ENCODE measurements at regions not wholly inside any gene's neighbourhood (a gene's known extent, or its start where the extent isn't known, plus 50 kb on each side); places are given as distances from the start of the nearest gene placed in this dataset.

- DNase-seq (ENCODE audit: low read depth, low spot score) (no peak), FAIRE-seq (no peak)
- H3K27ac ChIP-seq (ENCODE audit: control insufficient read depth, insufficient read depth, low read length), result no peak overlapping the region
- H3K27me3 ChIP-seq (ENCODE audit: control insufficient read depth, extremely low read depth, insufficient read depth, low read length), result no peaks in the 10 kb centered on the region
- H4K20me1 ChIP-seq (ENCODE audit: control insufficient read depth, extremely low read depth, insufficient read depth, low read length), result no peaks in the 10 kb centered on the region
- no peak overlapping the region for H3K4me2 ChIP-seq (ENCODE audit: control insufficient read depth, extremely low read depth, insufficient read depth, low read depth, low read length)
- no peaks in the 10 kb centered on the region for H3K9me3 ChIP-seq (ENCODE audit: control insufficient read depth, low read depth, low read length)
- H3K79me2 ChIP-seq (ENCODE audit: control insufficient read depth, insufficient read depth, low read length), result no peaks in the 10 kb centered on the region
- H2AFZ ChIP-seq (ENCODE audit: control insufficient read depth, low read length), result no peak overlapping the region
- TF ChIP-seq EZH2 (IDR thresholded peaks at IDR 0.05; ENCODE audit: low read length), result no peak
- no peak for TF ChIP-seq CTCF (optimal IDR thresholded peaks at IDR 0.05 in 1 of 3, IDR thresholded peaks at IDR 0.05 in 1 of 3, conservative IDR thresholded peaks at IDR 0.05 in 1 of 3; ENCODE audit: extremely low read depth in 1 of 3, insufficient read depth in 2 of 3, low read length in 3 of 3)
- dilution Hi-C loops (cut with MboI; ENCODE audit: extremely low pct_ligation_motif_present, low sequenced_read_pairs), result no loop called here
- no peaks in the 10 kb centered on the region for H3K9me1 ChIP-seq (ENCODE audit: control insufficient read depth, extremely low read depth, insufficient read depth, low read length)
- H3K9ac ChIP-seq (ENCODE audit: control insufficient read depth, extremely low read depth, insufficient read depth, low read length), result no peak overlapping the region
- H3K4me3 ChIP-seq (ENCODE audit: control insufficient read depth in 2 of 3, extremely low read depth in 1 of 3, insufficient read depth in 2 of 3, low read depth in 1 of 3, low read length in 3 of 3), result no peak overlapping the region
- no peaks in the 10 kb centered on the region for H3K36me3 ChIP-seq (ENCODE audit: control insufficient read depth in 2 of 2, extremely low read depth in 1 of 2, insufficient read depth in 2 of 2, low read length in 2 of 2)
- no peaks in the 10 kb centered on the region for H3K4me1 ChIP-seq (ENCODE audit: control insufficient read depth, extremely low read depth, insufficient read depth, low read length)
Measured at GRCh38 chr7:93819699-93820098, 70.9 kb downstream of the TFPI2 start.

- FAIRE-seq, result no peak
Measured at GRCh38 chr7:93817526-93817925, 73.0 kb downstream of the TFPI2 start.

More at GRCh38 chr7:93817526-93817925, 73.0 kb downstream of the TFPI2 start:
- no peaks in the 10 kb centered on the region for H3K79me2 ChIP-seq (ENCODE audit: control insufficient read depth, insufficient read depth, low read length)
- H3K4me2 ChIP-seq (ENCODE audit: control insufficient read depth, extremely low read depth, insufficient read depth, low read depth, low read length), result no peak overlapping the region
- no peaks in the 10 kb centered on the region for H3K9me3 ChIP-seq (ENCODE audit: control insufficient read depth, low read depth, low read length)
- H3K4me1 ChIP-seq (ENCODE audit: control insufficient read depth, extremely low read depth, insufficient read depth, low read length), result no peaks in the 10 kb centered on the region
- H3K27ac ChIP-seq (ENCODE audit: control insufficient read depth, insufficient read depth, low read length), result no peak overlapping the region
- H3K4me3 ChIP-seq (ENCODE audit: control insufficient read depth in 2 of 3, extremely low read depth in 1 of 3, insufficient read depth in 2 of 3, low read depth in 1 of 3, low read length in 3 of 3), result no peak overlapping the region
- H4K20me1 ChIP-seq (ENCODE audit: control insufficient read depth, extremely low read depth, insufficient read depth, low read length), result no peaks in the 10 kb centered on the region
- no peak for TF ChIP-seq EZH2 (IDR thresholded peaks at IDR 0.05; ENCODE audit: low read length)
- no peak for TF ChIP-seq CTCF (optimal IDR thresholded peaks at IDR 0.05 in 1 of 3, IDR thresholded peaks at IDR 0.05 in 1 of 3, conservative IDR thresholded peaks at IDR 0.05 in 1 of 3; ENCODE audit: extremely low read depth in 1 of 3, insufficient read depth in 2 of 3, low read length in 3 of 3)
- no peak overlapping the region for H3K9ac ChIP-seq (ENCODE audit: control insufficient read depth, extremely low read depth, insufficient read depth, low read length)
- H3K27me3 ChIP-seq (ENCODE audit: control insufficient read depth, extremely low read depth, insufficient read depth, low read length), result no peaks in the 10 kb centered on the region
- H3K9me1 ChIP-seq (ENCODE audit: control insufficient read depth, extremely low read depth, insufficient read depth, low read length), result no peaks in the 10 kb centered on the region
- no peak for DNase-seq (ENCODE audit: low read depth, low spot score)
- no peak overlapping the region for H2AFZ ChIP-seq (ENCODE audit: control insufficient read depth, low read length)
- dilution Hi-C loops (cut with MboI; ENCODE audit: extremely low pct_ligation_motif_present, low sequenced_read_pairs), result no loop called here
- H3K36me3 ChIP-seq (ENCODE audit: control insufficient read depth in 2 of 2, extremely low read depth in 1 of 2, insufficient read depth in 2 of 2, low read length in 2 of 2), result no peaks in the 10 kb centered on the region

Measured in keratinocyte (primary cell).